Liver (tissue), 8 donors: ENCODE measurements at regions not wholly inside any gene's neighbourhood (a gene's known extent, or its start where the extent isn't known, plus 50 kb on each side); places are given as distances from the start of the nearest gene placed in this dataset.

ENCODE experiments used
- DNase-seq: peaks from one replicate; pipeline ENCODE4 v3.0.0-alpha.2; 2017; ENCODE audit warnings: low spot score
- H3K27ac ChIP-seq, 2 donors: one replicate each; pipeline ENCODE4 v1.7.0; 2013; ENCODE audit warnings: inconsistent platforms in 2 of 2, low read length in 2 of 2, control low read depth in 1 of 2, low read depth in 1 of 2, mild to moderate bottlenecking in 1 of 2
- H3K27me3 ChIP-seq, 4 donors: one replicate each; pipeline versions ENCODE4 v1.6.1 to v1.7.0; 2013; ENCODE audit warnings: low read length in 3 of 4, inconsistent platforms in 1 of 4, mild to moderate bottlenecking in 1 of 4, moderate library complexity in 1 of 4; ENCODE audit not compliant: control insufficient read depth in 4 of 4, insufficient read depth in 4 of 4
- H3K36me3 ChIP-seq, 4 donors: one replicate each; pipeline versions ENCODE4 v1.6.1 to v1.7.0; 2013; ENCODE audit warnings: low read length in 3 of 4, mild to moderate bottlenecking in 3 of 4, low read depth in 1 of 4, moderate library complexity in 1 of 4; ENCODE audit not compliant: control insufficient read depth in 4 of 4, insufficient read depth in 3 of 4
- H3K4me1 ChIP-seq, 4 donors: one replicate each; pipeline versions ENCODE4 v1.6.1 to v1.7.0; 2013; ENCODE audit warnings: low read length in 3 of 4, mild to moderate bottlenecking in 3 of 4, moderate library complexity in 1 of 4; ENCODE audit not compliant: control insufficient read depth in 4 of 4, insufficient read depth in 4 of 4
- H3K4me3 ChIP-seq, 3 donors: one replicate each; pipeline versions ENCODE4 v1.6.1 to v1.7.0; 2013; ENCODE audit warnings: low read length in 3 of 3, control low read depth in 1 of 3, low read depth in 1 of 3, mild to moderate bottlenecking in 1 of 3
- H3K9ac ChIP-seq, 2 donors: one replicate each; pipeline ENCODE4 v1.7.0; 2013; ENCODE audit warnings: low read length in 2 of 2, mild to moderate bottlenecking in 2 of 2, moderate library complexity in 2 of 2, control low read depth in 1 of 2, low read depth in 1 of 2
- H3K9me3 ChIP-seq, 4 donors: one replicate each; pipeline versions ENCODE4 v1.6.1 to v1.7.0; 2013; ENCODE audit warnings: low read length in 3 of 4; ENCODE audit not compliant: control insufficient read depth in 4 of 4
- EGR1 ChIP-seq, 2 donors: IDR thresholded peaks; 2 replicates each; pipeline ENCODE4 v1.6.1; 2016 to 2018; ENCODE audit warnings: antibody characterized with exemption in 2 of 2, low read depth in 2 of 2
- FOXA1 ChIP-seq: IDR thresholded peaks from 2 replicates; pipeline ENCODE4 v1.6.1; 2016; ENCODE audit warnings: antibody characterized with exemption
- FOXA2 ChIP-seq: IDR thresholded peaks from 2 replicates; pipeline ENCODE4 v1.6.1; 2016; ENCODE audit warnings: antibody characterized with exemption
- GABPA ChIP-seq, 2 donors: IDR thresholded peaks in 1 of 2; conservative IDR thresholded peaks in 1 of 2; 2 replicates each; pipeline ENCODE4 v1.6.1; 2016; ENCODE audit warnings: antibody characterized with exemption in 2 of 2, mild to moderate bottlenecking in 1 of 2, moderate library complexity in 1 of 2
- HNF4A ChIP-seq, 2 donors: conservative IDR thresholded peaks; 2 replicates each; pipeline ENCODE4 v1.6.1; 2016; ENCODE audit warnings: antibody characterized with exemption in 2 of 2, mild to moderate bottlenecking in 2 of 2
- HNF4G ChIP-seq: IDR thresholded peaks from 2 replicates; pipeline ENCODE4 v1.6.1; 2016; ENCODE audit warnings: antibody characterized with exemption
- JUND ChIP-seq, 2 donors: IDR thresholded peaks; 2 replicates each; pipeline ENCODE4 v1.6.1; 2016; ENCODE audit warnings: antibody characterized with exemption in 2 of 2
- RAD21 ChIP-seq, 2 donors: IDR thresholded peaks; 2 replicates each; pipeline ENCODE4 v1.6.1; 2016; ENCODE audit warnings: antibody characterized with exemption in 2 of 2, mild to moderate bottlenecking in 2 of 2
- RXRA ChIP-seq, 2 donors: IDR thresholded peaks; 2 replicates each; pipeline ENCODE4 v1.6.1; 2017 to 2018; ENCODE audit warnings: antibody characterized with exemption in 2 of 2, mild to moderate bottlenecking in 1 of 2
- SP1 ChIP-seq: IDR thresholded peaks from 2 replicates; pipeline ENCODE4 v1.6.1; 2018; ENCODE audit warnings: antibody characterized with exemption, mild to moderate bottlenecking
- TAF1 ChIP-seq: conservative IDR thresholded peaks from 2 replicates; pipeline ENCODE4 v1.6.1; 2016; ENCODE audit warnings: antibody characterized with exemption, mild to moderate bottlenecking
- YY1 ChIP-seq: IDR thresholded peaks from 2 replicates; pipeline ENCODE4 v1.6.1; 2016; ENCODE audit warnings: antibody characterized with exemption, mild to moderate bottlenecking
- WGBS: extraction: QIAGEN DNeasy Blood & Tissue Kit; methylation state at CpG from one replicate; pipeline ENCODE4 v1.1.7; 2013; 5-methylcytosine and 5-hydroxymethylcytosine counted together
- TF ChIP-seq, protein P1 (sequence below): IDR thresholded peaks from 2 replicates; pipeline ENCODE4 v1.6.1; 2016; ENCODE audit warnings: antibody characterized with exemption
- TF ChIP-seq, protein P2 (sequence below): IDR thresholded peaks from 2 replicates; pipeline ENCODE4 v1.6.1; 2016; ENCODE audit warnings: antibody characterized with exemption
- TF ChIP-seq, protein P3 (sequence below): IDR thresholded peaks from 2 replicates; pipeline ENCODE4 v1.6.1; 2016; ENCODE audit warnings: antibody characterized with exemption, mild to moderate bottlenecking
- TF ChIP-seq, protein P4 (sequence below): IDR thresholded peaks from 2 replicates; pipeline ENCODE4 v1.6.1; 2016; ENCODE audit warnings: antibody characterized with exemption
- TF ChIP-seq, protein P5 (sequence below): fragments of 150-350 bp; IDR thresholded peaks from 2 replicates; pipeline ENCODE4 v1.5.1; 2017; ENCODE audit warnings: improper control_type of control experiment, low read depth, low read length; ENCODE audit not compliant: missing input control
- donor health status: healthy.
- donor health status: healthy.
- donor health status: healthy.
- donor health status: healthy.
- donor health status: healthy.

DNA sequence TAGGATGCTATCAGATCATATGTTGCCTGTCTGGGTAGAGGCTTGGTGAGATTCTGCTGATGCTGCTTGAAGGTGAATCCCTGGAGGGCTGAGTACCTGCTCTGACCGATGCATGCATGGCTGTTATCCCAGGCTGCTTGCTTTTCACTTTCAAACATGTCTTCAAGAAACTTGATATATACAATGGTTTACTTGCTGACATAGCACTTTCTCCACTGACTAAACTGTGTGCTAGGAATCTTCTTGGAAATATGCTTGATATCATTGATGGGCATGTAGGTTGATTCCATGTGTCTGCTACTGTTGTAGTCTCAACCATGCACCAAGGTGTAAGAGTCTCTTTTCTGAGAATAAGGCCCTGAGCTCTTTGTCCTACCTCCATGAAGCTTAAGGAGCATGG lies 79.6 kb upstream of the WDR1 start:
- no peaks in the 10 kb centered on the region for H3K27me3 ChIP-seq
- no peak overlapping the region for H3K27ac ChIP-seq
- WGBS = 95% methylated on average over 1 of the region's 1 CpG
- H3K9ac ChIP-seq = no peak overlapping the region
- H3K9me3 ChIP-seq = no peaks in the 10 kb centered on the region
- no peak for DNase-seq
- H3K4me1 ChIP-seq = no peaks in the 10 kb centered on the region
- TF ChIP-seq, protein P1, sequence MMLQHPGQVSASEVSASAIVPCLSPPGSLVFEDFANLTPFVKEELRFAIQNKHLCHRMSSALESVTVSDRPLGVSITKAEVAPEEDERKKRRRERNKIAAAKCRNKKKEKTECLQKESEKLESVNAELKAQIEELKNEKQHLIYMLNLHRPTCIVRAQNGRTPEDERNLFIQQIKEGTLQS = no peak
- TF ChIP-seq RAD21 (IDR thresholded peaks at IDR 0.05) (no peak), JUND (IDR thresholded peaks at IDR 0.05) (no peak), HNF4G (no peak), HNF4A (conservative IDR thresholded peaks at IDR 0.05) (no peak), GABPA (IDR thresholded peaks at IDR 0.05 in 1 of 2, conservative IDR thresholded peaks at IDR 0.05 in 1 of 2) (no peak), FOXA2 (no peak), FOXA1 (no peak), YY1 (no peak), RXRA (IDR thresholded peaks at IDR 0.05) (no peak), EGR1 (IDR thresholded peaks at IDR 0.05; ENCODE audit: low read depth in 2 of 2) (no peak)
- TF ChIP-seq, protein P2, sequence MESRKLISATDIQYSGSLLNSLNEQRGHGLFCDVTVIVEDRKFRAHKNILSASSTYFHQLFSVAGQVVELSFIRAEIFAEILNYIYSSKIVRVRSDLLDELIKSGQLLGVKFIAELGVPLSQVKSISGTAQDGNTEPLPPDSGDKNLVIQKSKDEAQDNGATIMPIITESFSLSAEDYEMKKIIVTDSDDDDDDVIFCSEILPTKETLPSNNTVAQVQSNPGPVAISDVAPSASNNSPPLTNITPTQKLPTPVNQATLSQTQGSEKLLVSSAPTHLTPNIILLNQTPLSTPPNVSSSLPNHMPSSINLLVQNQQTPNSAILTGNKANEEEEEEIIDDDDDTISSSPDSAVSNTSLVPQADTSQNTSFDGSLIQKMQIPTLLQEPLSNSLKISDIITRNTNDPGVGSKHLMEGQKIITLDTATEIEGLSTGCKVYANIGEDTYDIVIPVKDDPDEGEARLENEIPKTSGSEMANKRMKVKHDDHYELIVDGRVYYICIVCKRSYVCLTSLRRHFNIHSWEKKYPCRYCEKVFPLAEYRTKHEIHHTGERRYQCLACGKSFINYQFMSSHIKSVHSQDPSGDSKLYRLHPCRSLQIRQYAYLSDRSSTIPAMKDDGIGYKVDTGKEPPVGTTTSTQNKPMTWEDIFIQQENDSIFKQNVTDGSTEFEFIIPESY = no peak
- TF ChIP-seq, protein P3, sequence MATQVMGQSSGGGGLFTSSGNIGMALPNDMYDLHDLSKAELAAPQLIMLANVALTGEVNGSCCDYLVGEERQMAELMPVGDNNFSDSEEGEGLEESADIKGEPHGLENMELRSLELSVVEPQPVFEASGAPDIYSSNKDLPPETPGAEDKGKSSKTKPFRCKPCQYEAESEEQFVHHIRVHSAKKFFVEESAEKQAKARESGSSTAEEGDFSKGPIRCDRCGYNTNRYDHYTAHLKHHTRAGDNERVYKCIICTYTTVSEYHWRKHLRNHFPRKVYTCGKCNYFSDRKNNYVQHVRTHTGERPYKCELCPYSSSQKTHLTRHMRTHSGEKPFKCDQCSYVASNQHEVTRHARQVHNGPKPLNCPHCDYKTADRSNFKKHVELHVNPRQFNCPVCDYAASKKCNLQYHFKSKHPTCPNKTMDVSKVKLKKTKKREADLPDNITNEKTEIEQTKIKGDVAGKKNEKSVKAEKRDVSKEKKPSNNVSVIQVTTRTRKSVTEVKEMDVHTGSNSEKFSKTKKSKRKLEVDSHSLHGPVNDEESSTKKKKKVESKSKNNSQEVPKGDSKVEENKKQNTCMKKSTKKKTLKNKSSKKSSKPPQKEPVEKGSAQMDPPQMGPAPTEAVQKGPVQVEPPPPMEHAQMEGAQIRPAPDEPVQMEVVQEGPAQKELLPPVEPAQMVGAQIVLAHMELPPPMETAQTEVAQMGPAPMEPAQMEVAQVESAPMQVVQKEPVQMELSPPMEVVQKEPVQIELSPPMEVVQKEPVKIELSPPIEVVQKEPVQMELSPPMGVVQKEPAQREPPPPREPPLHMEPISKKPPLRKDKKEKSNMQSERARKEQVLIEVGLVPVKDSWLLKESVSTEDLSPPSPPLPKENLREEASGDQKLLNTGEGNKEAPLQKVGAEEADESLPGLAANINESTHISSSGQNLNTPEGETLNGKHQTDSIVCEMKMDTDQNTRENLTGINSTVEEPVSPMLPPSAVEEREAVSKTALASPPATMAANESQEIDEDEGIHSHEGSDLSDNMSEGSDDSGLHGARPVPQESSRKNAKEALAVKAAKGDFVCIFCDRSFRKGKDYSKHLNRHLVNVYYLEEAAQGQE = no peak
- TF ChIP-seq, protein P4, sequence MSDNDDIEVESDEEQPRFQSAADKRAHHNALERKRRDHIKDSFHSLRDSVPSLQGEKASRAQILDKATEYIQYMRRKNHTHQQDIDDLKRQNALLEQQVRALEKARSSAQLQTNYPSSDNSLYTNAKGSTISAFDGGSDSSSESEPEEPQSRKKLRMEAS = no peak
- no peak overlapping the region for H3K4me3 ChIP-seq
- H3K36me3 ChIP-seq = no peaks in the 10 kb centered on the region

DNA sequence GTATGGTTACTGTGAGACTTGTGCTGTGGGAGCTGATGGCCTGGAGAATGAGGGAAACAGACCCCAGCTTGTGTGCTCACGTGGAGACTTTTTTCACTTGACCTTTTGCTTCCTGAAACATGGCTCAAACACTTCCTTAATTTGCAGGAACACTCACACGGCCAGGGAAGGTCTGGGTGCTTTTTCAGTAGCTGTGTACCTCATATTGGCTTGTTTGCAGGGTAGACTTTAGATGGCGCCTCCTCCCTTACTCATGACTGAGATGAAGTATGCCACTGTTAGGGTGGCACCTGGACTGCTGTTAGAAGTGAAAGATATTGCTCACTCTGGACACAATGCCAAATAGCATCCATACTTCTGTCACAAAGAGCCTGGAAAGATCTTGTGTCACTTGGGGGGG lies 75.7 kb upstream of the WDR1 start:
- H3K9ac ChIP-seq = no peak overlapping the region
- H3K4me3 ChIP-seq = no peak overlapping the region
- no peaks in the 10 kb centered on the region for H3K9me3 ChIP-seq
- no peak overlapping the region for H3K27ac ChIP-seq
- H3K36me3 ChIP-seq = no peaks in the 10 kb centered on the region
- H3K27me3 ChIP-seq = no peaks in the 10 kb centered on the region
- H3K4me1 ChIP-seq = no peaks in the 10 kb centered on the region
- peak; percentile 21 for DNase-seq
- WGBS = 57% methylated on average over 3 of the region's 3 CpGs
- TF ChIP-seq, protein P1 = no peak
- TF ChIP-seq, protein P2 = no peak
- no peak for TF ChIP-seq EGR1 (IDR thresholded peaks at IDR 0.05; ENCODE audit: low read depth in 2 of 2)
- no peak for TF ChIP-seq TAF1
- TF ChIP-seq, protein P3 = no peak
- TF ChIP-seq YY1 = no peak
- TF ChIP-seq RXRA (IDR thresholded peaks at IDR 0.05) = no peak
- no peak for TF ChIP-seq JUND (IDR thresholded peaks at IDR 0.05)
- TF ChIP-seq RAD21 (IDR thresholded peaks at IDR 0.05) = no peak
- TF ChIP-seq SP1 = no peak
- TF ChIP-seq HNF4G = no peak
- TF ChIP-seq, protein P4 = no peak
- TF ChIP-seq HNF4A (conservative IDR thresholded peaks at IDR 0.05) = no peak
- TF ChIP-seq, protein P5, sequence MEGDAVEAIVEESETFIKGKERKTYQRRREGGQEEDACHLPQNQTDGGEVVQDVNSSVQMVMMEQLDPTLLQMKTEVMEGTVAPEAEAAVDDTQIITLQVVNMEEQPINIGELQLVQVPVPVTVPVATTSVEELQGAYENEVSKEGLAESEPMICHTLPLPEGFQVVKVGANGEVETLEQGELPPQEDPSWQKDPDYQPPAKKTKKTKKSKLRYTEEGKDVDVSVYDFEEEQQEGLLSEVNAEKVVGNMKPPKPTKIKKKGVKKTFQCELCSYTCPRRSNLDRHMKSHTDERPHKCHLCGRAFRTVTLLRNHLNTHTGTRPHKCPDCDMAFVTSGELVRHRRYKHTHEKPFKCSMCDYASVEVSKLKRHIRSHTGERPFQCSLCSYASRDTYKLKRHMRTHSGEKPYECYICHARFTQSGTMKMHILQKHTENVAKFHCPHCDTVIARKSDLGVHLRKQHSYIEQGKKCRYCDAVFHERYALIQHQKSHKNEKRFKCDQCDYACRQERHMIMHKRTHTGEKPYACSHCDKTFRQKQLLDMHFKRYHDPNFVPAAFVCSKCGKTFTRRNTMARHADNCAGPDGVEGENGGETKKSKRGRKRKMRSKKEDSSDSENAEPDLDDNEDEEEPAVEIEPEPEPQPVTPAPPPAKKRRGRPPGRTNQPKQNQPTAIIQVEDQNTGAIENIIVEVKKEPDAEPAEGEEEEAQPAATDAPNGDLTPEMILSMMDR = no peak
